ENCODE measurements at regions not wholly inside any gene's neighbourhood (a gene's known extent, or its start where the extent isn't known, plus 50 kb on each side); places are given as distances from the start of the nearest gene placed in this dataset.

GRCh38 chr10:108180878-108181277 lies 1016.4 kb upstream of the SORCS1 start:
- Histone ChIP-seq H3K36me3 (ENCODE audit: insufficient read depth) (no peaks in the 10 kb centered on the region), H3K4me3 (IDR thresholded peaks at IDR 0.05; ENCODE audit: insufficient read depth, low read depth, low read length) (no peak overlapping the region), H3K79me2 (ENCODE audit: insufficient read depth, low read depth) (no peaks in the 10 kb centered on the region), H3K4me1 (ENCODE audit: low read depth, poor library complexity, severe bottlenecking) (no peaks in the 10 kb centered on the region), H3K27me3 (ENCODE audit: insufficient read depth, low read depth) (no peaks in the 10 kb centered on the region), H3K4me2 (no peak overlapping the region), H4K20me1 (ENCODE audit: insufficient read depth) (no peaks in the 10 kb centered on the region), H3K27ac (no peak overlapping the region), H2AFZ (ENCODE audit: low read depth) (no peak overlapping the region), H3K9ac (no peak overlapping the region)
- no peak for TF ChIP-seq CTCF (conservative IDR thresholded peaks at IDR 0.05; ENCODE audit: low read depth, low read length)

GRCh38 chr10:108169846-108170245 lies 1005.3 kb upstream of the SORCS1 start:
- Histone ChIP-seq H3K4me2 (no peak overlapping the region), H3K27ac (no peak overlapping the region), H3K79me2 (ENCODE audit: insufficient read depth, low read depth) (no peaks in the 10 kb centered on the region), H2AFZ (ENCODE audit: low read depth) (no peak overlapping the region), H3K4me3 (IDR thresholded peaks at IDR 0.05; ENCODE audit: insufficient read depth, low read depth, low read length) (no peak overlapping the region), H3K4me1 (ENCODE audit: low read depth, poor library complexity, severe bottlenecking) (no peaks in the 10 kb centered on the region), H3K36me3 (ENCODE audit: insufficient read depth) (no peaks in the 10 kb centered on the region), H4K20me1 (ENCODE audit: insufficient read depth) (no peaks in the 10 kb centered on the region), H3K27me3 (ENCODE audit: insufficient read depth, low read depth) (no peaks in the 10 kb centered on the region), H3K9ac (no peak overlapping the region)
- TF ChIP-seq CTCF (conservative IDR thresholded peaks at IDR 0.05; ENCODE audit: low read depth, low read length), result no peak

- no peaks in the 10 kb centered on the region for H4K20me1 ChIP-seq (ENCODE audit: insufficient read depth)
- no peak for TF ChIP-seq CTCF (conservative IDR thresholded peaks at IDR 0.05; ENCODE audit: low read depth, low read length)
- H3K4me2 ChIP-seq, result no peak overlapping the region
- H3K27me3 ChIP-seq (ENCODE audit: insufficient read depth, low read depth), result no peaks in the 10 kb centered on the region
- no peaks in the 10 kb centered on the region for H3K4me1 ChIP-seq (ENCODE audit: low read depth, poor library complexity, severe bottlenecking)
- H2AFZ ChIP-seq (ENCODE audit: low read depth), result no peak overlapping the region
- no peak overlapping the region for H3K9ac ChIP-seq
- no peaks in the 10 kb centered on the region for H3K79me2 ChIP-seq (ENCODE audit: insufficient read depth, low read depth)
- H3K36me3 ChIP-seq (ENCODE audit: insufficient read depth), result no peaks in the 10 kb centered on the region
- no peak overlapping the region for H3K27ac ChIP-seq
- H3K4me3 ChIP-seq (IDR thresholded peaks at IDR 0.05; ENCODE audit: insufficient read depth, low read depth, low read length), result no peak overlapping the region
Measured at GRCh38 chr10:108167766-108168165, 1003.3 kb upstream of the SORCS1 start.

GRCh38 chr10:108166401-108166800 lies 1001.9 kb upstream of the SORCS1 start:
- Histone ChIP-seq H3K4me1 (ENCODE audit: low read depth, poor library complexity, severe bottlenecking) (no peaks in the 10 kb centered on the region), H3K9ac (no peak overlapping the region), H2AFZ (ENCODE audit: low read depth) (no peak overlapping the region), H4K20me1 (ENCODE audit: insufficient read depth) (no peaks in the 10 kb centered on the region), H3K4me3 (IDR thresholded peaks at IDR 0.05; ENCODE audit: insufficient read depth, low read depth, low read length) (no peak overlapping the region), H3K79me2 (ENCODE audit: insufficient read depth, low read depth) (no peaks in the 10 kb centered on the region), H3K36me3 (ENCODE audit: insufficient read depth) (no peaks in the 10 kb centered on the region), H3K27me3 (ENCODE audit: insufficient read depth, low read depth) (no peaks in the 10 kb centered on the region), H3K4me2 (no peak overlapping the region), H3K27ac (no peak overlapping the region)
- no peak for TF ChIP-seq CTCF (conservative IDR thresholded peaks at IDR 0.05; ENCODE audit: low read depth, low read length)

GRCh38 chr10:108147346-108147745 lies 982.8 kb upstream of the SORCS1 start:
- H3K4me3 ChIP-seq (IDR thresholded peaks at IDR 0.05; ENCODE audit: insufficient read depth, low read depth, low read length), result no peak overlapping the region
- H3K4me2 ChIP-seq, result no peak overlapping the region
- H3K4me1 ChIP-seq (ENCODE audit: low read depth, poor library complexity, severe bottlenecking), result no peaks in the 10 kb centered on the region
- H2AFZ ChIP-seq (ENCODE audit: low read depth), result no peak overlapping the region
- H3K79me2 ChIP-seq (ENCODE audit: insufficient read depth, low read depth), result no peaks in the 10 kb centered on the region
- H3K36me3 ChIP-seq (ENCODE audit: insufficient read depth), result no peaks in the 10 kb centered on the region
- H4K20me1 ChIP-seq (ENCODE audit: insufficient read depth), result no peaks in the 10 kb centered on the region
- H3K27me3 ChIP-seq (ENCODE audit: insufficient read depth, low read depth), result no peaks in the 10 kb centered on the region
- no peak for TF ChIP-seq CTCF (conservative IDR thresholded peaks at IDR 0.05; ENCODE audit: low read depth, low read length)
- no peak overlapping the region for H3K9ac ChIP-seq
- no peak overlapping the region for H3K27ac ChIP-seq

Measured in KMS-11 (cell line).